ENCODE measurements at regions not wholly inside any gene's neighbourhood (a gene's known extent, or its start where the extent isn't known, plus 50 kb on each side); places are given as distances from the start of the nearest gene placed in this dataset.
"Not testable (repeated sequence)": the region's sequence is repeated elsewhere in the genome, so short reads cannot be mapped to it uniquely, and the experiment has no call there.

GRCh38 chr3:168974617-168975403 is 688.7 kb downstream of the MECOM start:
- DNase-seq: no peak

- no peak for DNase-seq
Measured at GRCh38 chr3:168973897-168974296, 689.6 kb downstream of the MECOM start.

- no peak for DNase-seq
Measured at GRCh38 chr3:168973206-168973605, 690.3 kb downstream of the MECOM start.

- DNase-seq: no peak
Measured at GRCh38 chr3:168968609-168969008, 694.9 kb downstream of the MECOM start.

GRCh38 chr3:168964736-168965135 is 698.8 kb downstream of the MECOM start:
- no peak for DNase-seq

- DNase-seq: no peak
Measured at GRCh38 chr3:168961271-168961670, 702.2 kb downstream of the MECOM start.

GRCh38 chr3:168959731-168960130 is 703.8 kb downstream of the MECOM start:
- no peak for DNase-seq

GRCh38 chr3:168958466-168958865 is 705.0 kb downstream of the MECOM start:
- DNase-seq: no peak

- no peak for DNase-seq
Measured at GRCh38 chr3:168956076-168956475, 707.4 kb downstream of the MECOM start.

GRCh38 chr3:168952551-168952950 is 711.0 kb downstream of the MECOM start:
- no peak for DNase-seq

- no peak for DNase-seq
Measured at GRCh38 chr3:168951884-168952283, 711.6 kb downstream of the MECOM start.

- no peak for DNase-seq
Measured at GRCh38 chr3:168951368-168951767, 712.1 kb downstream of the MECOM start.

- no peak for DNase-seq
Measured at GRCh38 chr3:168950622-168951021, 712.9 kb downstream of the MECOM start.

GRCh38 chr3:168939651-168940238 is 723.8 kb downstream of the MECOM start:
- DNase-seq: no peak

GRCh38 chr3:168933614-168934013 is 729.9 kb downstream of the MECOM start:
- DNase-seq: no peak

- DNase-seq: not testable (repeated sequence)
Measured at GRCh38 chr3:168929997-168930396, 733.5 kb downstream of the MECOM start.

GRCh38 chr3:168926426-168926825 is 737.1 kb downstream of the MECOM start:
- DNase-seq: no peak

GRCh38 chr3:168925568-168925967 is 737.9 kb downstream of the MECOM start:
- no peak for DNase-seq

GRCh38 chr3:168914662-168915061 is 748.9 kb downstream of the MECOM start:
- DNase-seq: no peak

- no peak for DNase-seq
Measured at GRCh38 chr3:168909260-168909659, 754.3 kb downstream of the MECOM start.

- no peak for DNase-seq
Measured at GRCh38 chr3:168895419-168895818, 768.1 kb downstream of the MECOM start.

GRCh38 chr3:168894214-168894613 is 769.3 kb downstream of the MECOM start:
- no peak for DNase-seq

- no peak for DNase-seq
Measured at GRCh38 chr3:168889666-168890065, 773.8 kb downstream of the MECOM start.

- DNase-seq: no peak
Measured at GRCh38 chr3:168888781-168889180, 774.7 kb downstream of the MECOM start.

GRCh38 chr3:168885028-168885427 is 778.5 kb downstream of the MECOM start:
- no peak for DNase-seq

All from CD4-positive, alpha-beta T cell treated with Interleukin-17A for 1 hour (primary cell).